HG02852 (cell line): ENCODE measurements at regions not wholly inside any gene's neighbourhood (a gene's known extent, or its start where the extent isn't known, plus 50 kb on each side); places are given as distances from the start of the nearest gene placed in this dataset.
"Not testable (repeated sequence)": the region's sequence is repeated elsewhere in the genome, so short reads cannot be mapped to it uniquely, and the experiment has no call there.

ENCODE experiments used
- ATAC-seq: cut with Tn5 transposase; IDR thresholded peaks from one replicate; pipeline ENCODE4 v1.9.1; 2021; ENCODE audit warnings: mild to moderate bottlenecking, moderate library complexity; ENCODE audit not compliant: unreplicated experiment

DNA sequence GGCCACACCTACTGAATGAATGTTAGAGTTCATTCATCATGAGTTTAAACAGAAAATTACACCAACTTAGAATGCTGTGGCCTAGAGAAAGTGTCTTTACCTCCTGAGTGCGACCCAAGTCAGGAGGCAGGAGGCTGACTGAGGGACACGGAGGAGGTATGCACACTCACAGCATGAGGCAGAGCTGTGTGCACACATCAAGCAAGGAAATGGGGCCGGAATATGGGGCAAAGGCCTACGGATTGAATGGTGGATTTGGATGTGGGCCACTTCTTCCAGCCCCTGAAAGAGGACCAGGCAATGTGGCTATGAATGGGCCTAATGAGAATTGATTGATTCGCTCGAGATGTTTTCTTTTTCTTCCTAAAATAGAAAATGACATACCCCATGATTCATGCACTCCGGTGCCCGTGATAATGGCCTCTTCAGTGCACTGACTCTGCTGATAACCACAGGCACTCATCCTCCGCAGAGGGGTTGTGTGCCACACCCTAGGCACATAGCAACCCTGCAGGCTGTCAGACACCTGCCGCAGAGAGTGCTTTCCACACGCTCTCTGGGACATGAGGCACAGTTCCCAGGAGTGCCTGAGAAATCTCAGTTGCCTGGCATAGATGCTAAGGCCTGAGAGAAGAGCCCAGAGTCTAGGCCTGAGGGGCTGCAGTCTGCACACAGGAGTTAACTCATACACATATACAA is 155.5 kb downstream of the GLUL start:
- ATAC-seq, result no peak

- ATAC-seq, result no peak
Observed at GRCh38 chr1:182235604-182235951, 156.0 kb downstream of the GLUL start.

- no peak for ATAC-seq
Observed at GRCh38 chr1:182229921-182230491, 161.6 kb downstream of the GLUL start.

DNA sequence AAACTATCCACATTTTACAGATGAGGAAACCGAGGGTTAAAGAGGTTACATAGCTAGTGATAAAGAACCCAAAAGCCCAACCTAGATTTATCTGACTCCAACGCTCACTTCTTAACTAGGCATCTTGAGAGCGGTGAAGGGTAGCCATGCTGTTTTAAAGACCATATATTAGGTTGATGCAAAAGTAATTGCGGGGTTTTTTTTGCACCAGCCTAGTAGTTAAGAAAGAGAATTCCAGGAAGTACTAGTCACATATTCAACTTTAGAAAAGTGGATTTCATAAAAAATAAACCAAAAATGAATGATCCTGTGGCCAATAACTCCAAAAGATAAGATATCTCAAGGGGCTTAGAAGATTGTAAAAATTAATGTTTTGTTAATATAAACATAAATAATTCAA is 162.1 kb downstream of the GLUL start:
- no peak for ATAC-seq

DNA sequence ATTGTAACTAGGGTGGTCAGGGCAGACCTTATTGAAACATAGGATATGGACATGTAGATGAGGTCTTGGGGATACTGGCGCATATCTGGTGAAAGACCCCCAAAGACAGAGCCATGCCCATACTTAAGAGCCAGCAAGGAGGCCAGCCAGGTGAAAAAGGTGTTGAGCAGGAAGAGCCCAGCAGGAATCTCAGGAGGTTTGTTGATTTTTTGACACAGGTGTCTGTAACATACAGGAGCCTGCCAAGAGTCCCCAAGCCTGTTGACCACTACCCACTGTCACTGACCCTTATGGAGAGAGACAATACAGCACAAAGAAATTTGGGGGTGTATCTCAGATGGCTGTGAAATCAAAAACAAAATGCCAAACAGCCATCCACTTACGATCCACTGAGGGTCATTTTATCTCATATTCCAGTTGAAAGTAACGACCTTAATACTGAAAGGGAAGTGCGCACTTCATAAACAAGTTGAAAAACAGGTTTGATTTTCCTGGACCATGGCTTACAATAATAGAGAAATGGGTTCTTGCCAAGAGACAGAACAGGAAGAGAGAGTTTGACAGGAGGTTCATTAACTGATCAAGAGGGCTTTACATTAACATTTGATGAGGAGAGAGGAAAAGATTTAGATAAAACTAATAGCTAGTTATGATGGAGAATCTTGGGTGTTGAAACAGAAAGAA is 163.6 kb downstream of the GLUL start:
- ATAC-seq, result no peak

GRCh38 chr1:182226618-182227017 is 165.0 kb downstream of the GLUL start:
- no peak for ATAC-seq

- ATAC-seq, result not testable (repeated sequence)
Observed at GRCh38 chr1:182225755-182226154, 164.2 kb upstream of the ZNF648 start.

DNA sequence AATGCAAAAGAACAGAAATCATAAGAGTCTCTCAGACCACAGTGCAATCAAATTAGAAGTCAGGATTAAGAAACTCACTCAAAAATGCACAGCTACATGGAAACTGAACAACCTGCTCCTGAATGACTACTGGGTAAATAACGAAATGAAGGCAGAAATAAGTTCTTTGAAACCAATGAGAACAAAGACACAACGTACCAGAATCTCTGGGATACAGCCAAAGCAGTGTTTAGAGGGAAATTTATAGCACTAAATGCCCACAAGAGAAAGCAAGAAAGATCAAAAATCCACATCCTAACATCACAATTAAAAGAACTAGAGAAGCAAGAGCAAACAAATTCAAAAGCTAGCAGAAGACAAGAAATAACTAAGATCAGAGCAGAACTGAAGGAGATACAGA is 160.5 kb upstream of the ZNF648 start:
- ATAC-seq, result not testable (repeated sequence)

DNA sequence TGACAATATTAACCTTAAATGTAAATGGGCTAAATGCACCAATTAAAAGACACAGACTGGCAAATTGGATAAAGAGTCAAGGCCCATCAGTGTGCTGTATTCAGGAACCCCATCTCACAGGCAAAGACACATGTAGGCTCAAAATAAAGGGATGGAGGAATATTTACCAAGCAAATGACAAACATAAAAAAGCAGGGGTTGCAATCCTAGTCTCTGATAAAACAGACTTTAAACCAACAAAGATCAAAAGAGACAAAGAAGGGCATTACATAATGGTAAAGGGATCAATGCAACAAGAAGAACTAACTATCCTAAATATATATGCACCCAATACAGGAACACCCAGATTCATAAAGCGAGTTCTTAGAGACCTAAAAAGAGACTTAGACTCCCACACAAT is 159.9 kb upstream of the ZNF648 start:
- not testable (repeated sequence) for ATAC-seq

DNA sequence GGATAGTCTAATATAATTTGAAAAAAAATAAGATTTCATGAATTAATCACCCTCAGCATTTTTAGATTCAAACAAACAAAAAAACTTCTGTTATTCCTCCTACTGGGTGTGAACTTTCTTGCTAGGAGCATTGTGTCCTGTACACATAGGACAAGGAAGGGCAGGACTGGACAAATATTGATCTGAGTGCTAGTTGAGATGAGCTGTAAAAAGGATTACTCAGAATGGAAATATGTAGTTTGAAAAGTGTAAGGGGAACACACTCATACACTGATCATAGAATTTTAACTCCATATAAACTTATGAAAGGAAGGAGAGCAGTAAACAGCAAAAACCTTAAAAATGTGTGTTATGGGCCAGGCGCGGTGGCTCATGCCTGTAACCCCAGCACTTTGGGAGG is 156.5 kb upstream of the ZNF648 start:
- ATAC-seq, result no peak

- no peak for ATAC-seq
Observed at GRCh38 chr1:182217071-182217470, 155.6 kb upstream of the ZNF648 start.

- no peak for ATAC-seq
Observed at GRCh38 chr1:182215764-182216163, 154.3 kb upstream of the ZNF648 start.

- no peak for ATAC-seq
Observed at GRCh38 chr1:182213163-182213562, 151.7 kb upstream of the ZNF648 start.

DNA sequence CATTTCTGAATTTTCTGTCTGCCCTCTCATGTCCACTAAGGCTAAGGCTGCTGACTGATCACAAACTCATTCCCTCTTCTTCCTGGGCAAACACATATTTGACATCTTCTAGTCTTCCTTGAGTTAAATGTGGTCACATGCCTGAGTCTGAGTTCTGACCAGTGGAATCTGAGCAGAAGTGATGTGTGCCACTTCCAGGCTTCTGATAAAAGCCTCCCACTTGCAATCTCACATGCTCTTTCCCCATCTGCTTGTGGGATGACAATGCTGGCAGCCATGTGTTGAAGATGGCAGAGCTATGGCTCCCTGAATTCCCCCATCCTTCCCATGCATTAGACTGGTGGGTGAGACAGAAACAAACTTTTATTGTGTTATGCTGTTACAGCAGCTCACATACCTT is 149.9 kb upstream of the ZNF648 start:
- ATAC-seq, result no peak

DNA sequence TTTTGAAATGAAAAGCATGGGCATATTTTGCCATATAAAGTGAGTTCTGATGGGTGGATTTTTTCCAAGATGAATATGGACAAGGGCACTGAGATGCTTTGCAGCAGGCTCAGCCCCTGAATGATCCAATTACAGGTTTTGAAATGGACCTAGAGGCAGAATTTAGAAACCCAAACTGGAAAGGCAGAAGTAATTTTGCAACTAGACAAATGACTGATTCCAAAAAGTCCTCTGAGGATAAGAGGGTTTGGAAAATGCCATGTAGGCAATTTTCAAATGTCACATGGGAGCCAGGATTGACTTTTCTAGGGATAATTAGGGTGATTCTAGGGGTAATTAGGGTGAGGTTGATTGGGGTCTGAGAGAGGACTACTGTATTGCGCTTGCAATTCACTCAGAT is 148.9 kb upstream of the ZNF648 start:
- no peak for ATAC-seq

- no peak for ATAC-seq
Observed at GRCh38 chr1:182207300-182207699, 145.8 kb upstream of the ZNF648 start.

DNA sequence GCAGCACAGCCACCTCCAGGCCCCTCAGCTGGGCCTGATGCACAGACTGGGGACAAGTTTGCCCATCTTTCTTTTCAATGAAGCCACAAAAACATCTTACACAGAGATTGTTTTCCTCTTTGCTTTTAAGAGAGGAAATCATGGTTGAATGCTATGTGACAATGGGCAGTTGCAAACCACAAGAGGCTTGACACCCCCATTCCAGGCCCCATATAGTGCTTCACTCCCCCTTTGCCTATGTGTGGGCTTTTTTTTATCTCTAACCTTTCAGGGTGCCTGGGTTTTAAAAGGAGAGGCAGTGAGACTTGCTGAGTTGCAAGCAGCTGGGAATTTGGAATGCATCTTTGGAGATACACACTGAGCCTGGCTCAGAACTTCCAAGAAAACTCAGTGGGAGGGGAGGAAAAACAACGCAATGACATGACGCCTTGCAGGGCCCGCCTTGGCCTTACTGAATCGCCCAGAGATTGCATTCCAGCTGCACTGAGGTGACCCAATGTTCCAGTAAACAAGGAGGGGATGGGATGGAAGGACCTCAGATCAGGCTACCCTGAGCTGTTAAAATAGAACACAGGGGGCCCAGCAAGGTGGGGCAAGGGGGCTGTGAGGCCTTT is 145.2 kb upstream of the ZNF648 start:
- ATAC-seq, result no peak

DNA sequence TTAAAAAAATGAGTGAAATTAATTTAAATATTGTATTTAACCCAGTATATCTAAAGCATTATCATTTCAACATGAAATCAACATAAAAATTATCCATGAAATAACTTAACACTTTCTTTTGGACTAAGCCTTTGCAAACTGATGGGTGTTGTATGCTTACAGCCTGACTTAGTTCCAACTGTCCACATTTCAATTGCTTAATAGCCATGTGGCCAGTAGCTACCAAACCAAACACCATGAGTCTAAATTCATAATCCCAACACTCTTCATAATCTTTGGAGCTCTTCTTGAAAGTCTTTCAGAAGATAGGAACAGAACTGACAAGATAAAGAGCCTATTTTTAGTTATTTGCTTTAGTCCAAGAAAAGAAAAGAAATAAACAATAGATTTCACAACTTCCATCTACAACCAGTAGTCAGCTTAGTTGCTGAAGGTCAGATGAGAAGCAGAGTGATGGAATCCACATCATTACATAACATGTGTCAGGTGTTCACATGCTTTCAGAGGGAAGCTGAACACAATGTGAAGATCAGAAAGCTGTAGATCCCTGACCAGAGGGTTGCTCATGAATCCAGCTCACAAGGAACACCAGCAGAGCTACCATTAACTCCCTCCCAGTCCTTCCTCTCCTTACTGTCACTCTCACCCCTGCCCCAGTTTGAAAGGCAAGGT is 144.0 kb upstream of the ZNF648 start:
- no peak for ATAC-seq

GRCh38 chr1:182203191-182203875 is 141.8 kb upstream of the ZNF648 start:
- ATAC-seq, result no peak

- not testable (repeated sequence) for ATAC-seq
Observed at GRCh38 chr1:182201490-182201889, 140.0 kb upstream of the ZNF648 start.
